Hematopoietic multipotent progenitor cell treated with erythropoietin and hydrocortisone succinate and interleukin-3 and kit ligand, for 4 days (in vitro differentiated cells): ENCODE measurements at regions not wholly inside any gene's neighbourhood (a gene's known extent, or its start where the extent isn't known, plus 50 kb on each side); places are given as distances from the start of the nearest gene placed in this dataset.

Source experiments
- DNase-seq: peaks from one replicate; pipeline ENCODE4 v3.0.0-alpha.2; 2015

GRCh38 chr5:2015124-2015848, 132.6 kb upstream of the IRX4 start:
- DNase-seq: no peak

- no peak for DNase-seq
These were observed 131.4 kb upstream of the IRX4 start for GRCh38 chr5:2014058-2014610.

GRCh38 chr5:2013301-2014057, 130.8 kb upstream of the IRX4 start:
- peak; percentile 4 for DNase-seq

GRCh38 chr5:2012885-2013284, 130.2 kb upstream of the IRX4 start:
- DNase-seq: no peak

- DNase-seq: no peak
These were observed 129.0 kb upstream of the IRX4 start for GRCh38 chr5:2011481-2012411.

GRCh38 chr5:2010940-2011339, 128.2 kb upstream of the IRX4 start:
- DNase-seq: no peak

- no peak for DNase-seq
These were observed 127.5 kb upstream of the IRX4 start for GRCh38 chr5:2009986-2010914.

- no peak for DNase-seq
These were observed 126.3 kb upstream of the IRX4 start for GRCh38 chr5:2008851-2009629.

GRCh38 chr5:2007878-2008501, 125.3 kb upstream of the IRX4 start:
- DNase-seq: no peak

GRCh38 chr5:2007496-2007877, 124.8 kb upstream of the IRX4 start:
- DNase-seq: no peak

- DNase-seq: no peak
These were observed 124.2 kb upstream of the IRX4 start for GRCh38 chr5:2006971-2007291.

GRCh38 chr5:2006193-2006970, 123.7 kb upstream of the IRX4 start:
- no peak for DNase-seq

GRCh38 chr5:2005101-2006041, 122.6 kb upstream of the IRX4 start:
- no peak for DNase-seq

- no peak for DNase-seq
These were observed 121.1 kb upstream of the IRX4 start for GRCh38 chr5:2003690-2004365.

- no peak for DNase-seq
These were observed 120.5 kb upstream of the IRX4 start for GRCh38 chr5:2003206-2003605.

- no peak for DNase-seq
These were observed 118.6 kb upstream of the IRX4 start for GRCh38 chr5:2001300-2001699.

- DNase-seq: no peak
These were observed 117.9 kb upstream of the IRX4 start for GRCh38 chr5:2000591-2000990.

- DNase-seq: no peak
These were observed 117.1 kb upstream of the IRX4 start for GRCh38 chr5:1999794-2000193.
